Activated CD8-positive, alpha-beta memory T cell treated with anti-CD3 and anti-CD28 coated beads, Interleukin-2, amount 50 U/mL, for 24 hours (primary cell): ENCODE measurements at regions not wholly inside any gene's neighbourhood (a gene's known extent, or its start where the extent isn't known, plus 50 kb on each side); places are given as distances from the start of the nearest gene placed in this dataset.

ENCODE experiments used
- DNase-seq: peaks from one replicate; pipeline ENCODE4 v3.0.0-alpha.2; 2020; ENCODE audit errors: extremely low read depth

GRCh38 chr2:118190474-118190873 lies 102.2 kb downstream of the INSIG2 start:
- no peak for DNase-seq

GRCh38 chr2:118186858-118187254 lies 98.6 kb downstream of the INSIG2 start:
- DNase-seq, result no peak

GRCh38 chr2:118186110-118186857 lies 98.0 kb downstream of the INSIG2 start:
- DNase-seq, result peak; percentile 50

GRCh38 chr2:118185210-118186109 lies 97.2 kb downstream of the INSIG2 start:
- DNase-seq, result no peak

GRCh38 chr2:118183381-118183780 lies 95.1 kb downstream of the INSIG2 start:
- no peak for DNase-seq

- no peak for DNase-seq
Measured at GRCh38 chr2:118179445-118179844, 91.2 kb downstream of the INSIG2 start.

- DNase-seq, result no peak
Measured at GRCh38 chr2:118177884-118178283, 89.6 kb downstream of the INSIG2 start.

GRCh38 chr2:118177318-118177717 lies 89.0 kb downstream of the INSIG2 start:
- DNase-seq, result no peak

- DNase-seq, result no peak
Measured at GRCh38 chr2:118176601-118177000, 88.3 kb downstream of the INSIG2 start.

- DNase-seq, result no peak
Measured at GRCh38 chr2:118171546-118171945, 83.3 kb downstream of the INSIG2 start.

GRCh38 chr2:118169359-118170005 lies 81.2 kb downstream of the INSIG2 start:
- DNase-seq, result no peak

GRCh38 chr2:118168615-118169014 lies 80.3 kb downstream of the INSIG2 start:
- DNase-seq, result no peak

- no peak for DNase-seq
Measured at GRCh38 chr2:118167026-118167425, 78.8 kb downstream of the INSIG2 start.

GRCh38 chr2:118166242-118166641 lies 78.0 kb downstream of the INSIG2 start:
- DNase-seq, result no peak

GRCh38 chr2:118165595-118165994 lies 77.3 kb downstream of the INSIG2 start:
- no peak for DNase-seq
